A673 (cell line): ENCODE measurements at regions not wholly inside any gene's neighbourhood (a gene's known extent, or its start where the extent isn't known, plus 50 kb on each side); places are given as distances from the start of the nearest gene placed in this dataset.

Experiments used
- BruUV-seq: library from RNA; stranded (reverse); fragments of 400-500 nt; replicated peaks from 2 replicates; lab custom pipeline; 2021; lab: Mats Ljungman, UMichigan
- CTCF ChIA-PET: fragments of 300-600 bp; sonication (Branson Sonifier 250); formaldehyde crosslinking; loops from one replicate; lab custom pipeline; 2022; ENCODE audit warnings: antibody characterized with exemption; lab: Charles Lee
- POLR2A ChIA-PET: fragments of 300-600 bp; sonication (Branson Sonifier 250); formaldehyde crosslinking; loops from one replicate; lab custom pipeline; 2022; ENCODE audit warnings: antibody characterized with exemption; ENCODE audit not compliant: low non-redundant PET; lab: Charles Lee
- DNase-seq: peaks from one replicate; pipeline ENCODE4 v3.0.0-alpha.2; 2015; ENCODE audit warnings: low spot score
- H3K27ac ChIP-seq: fragments of 200-600 bp; sonication (generic); 2 replicates; pipeline ENCODE4 v1.5.1; 2016; ENCODE audit warnings: mixed run types, low read depth, mild to moderate bottlenecking, mixed read lengths, antibody characterized with exemption, low read length; ENCODE audit not compliant: poor library complexity, severe bottlenecking
- H3K27me3 ChIP-seq: fragments of 200-600 bp; sonication (generic); replicated peaks from 2 replicates; pipeline ENCODE4 v1.6.1; 2017; ENCODE audit warnings: mixed run types, low read depth, mild to moderate bottlenecking, mixed read lengths, antibody characterized with exemption, low read length; ENCODE audit not compliant: insufficient read depth, poor library complexity
- H3K36me3 ChIP-seq: fragments of 200-600 bp; sonication (generic); 2 replicates; pipeline ENCODE4 v1.6.1; 2016; ENCODE audit warnings: mixed run types, mild to moderate bottlenecking, mixed read lengths, antibody characterized with exemption, low read length; ENCODE audit not compliant: insufficient read depth, poor library complexity, severe bottlenecking
- H3K4me1 ChIP-seq: fragments of 200-600 bp; sonication (generic); 2 replicates; pipeline ENCODE4 v1.6.1; 2017; ENCODE audit warnings: mixed run types, mild to moderate bottlenecking, mixed read lengths, antibody characterized with exemption, low read length; ENCODE audit not compliant: insufficient read depth, poor library complexity, severe bottlenecking
- H3K4me3 ChIP-seq: fragments of 200-600 bp; sonication (generic); 2 replicates; pipeline ENCODE4 v1.5.1; 2016; ENCODE audit warnings: low read depth, mixed run types, mild to moderate bottlenecking, mixed read lengths, low read length; ENCODE audit not compliant: poor library complexity, severe bottlenecking
- H3K9me3 ChIP-seq: fragments of 200-600 bp; sonication (generic); 2 replicates; pipeline ENCODE4 v1.6.1; 2016; ENCODE audit warnings: mixed run types, low read depth, mild to moderate bottlenecking, mixed read lengths, antibody characterized with exemption, low read length; ENCODE audit not compliant: poor library complexity, severe bottlenecking
- EZH2 ChIP-seq: fragments of 200-600 bp; sonication (generic); IDR thresholded peaks from 2 replicates; pipeline ENCODE4 v1.6.1; 2017; ENCODE audit warnings: borderline replicate concordance, low read depth, mild to moderate bottlenecking, mixed read lengths, antibody characterized with exemption, low read length; ENCODE audit not compliant: poor library complexity, severe bottlenecking
- intact Hi-C: fragments of 100-400 bp; cut with micrococcal nuclease; formaldehyde crosslinking; loops from one replicate; pipeline ENCODE4 v1.10.0; 2022; ENCODE audit not compliant: unreplicated experiment
- TF ChIP-seq, protein P1 (sequence below): fragments of 300-800, 200-600 bp; sonication (generic); conservative IDR thresholded peaks from 2 replicates; pipeline ENCODE4 v1.5.1; 2017; ENCODE audit warnings: low read depth, mild to moderate bottlenecking, antibody characterized with exemption, low read length, moderate library complexity, mixed read lengths

DNA sequence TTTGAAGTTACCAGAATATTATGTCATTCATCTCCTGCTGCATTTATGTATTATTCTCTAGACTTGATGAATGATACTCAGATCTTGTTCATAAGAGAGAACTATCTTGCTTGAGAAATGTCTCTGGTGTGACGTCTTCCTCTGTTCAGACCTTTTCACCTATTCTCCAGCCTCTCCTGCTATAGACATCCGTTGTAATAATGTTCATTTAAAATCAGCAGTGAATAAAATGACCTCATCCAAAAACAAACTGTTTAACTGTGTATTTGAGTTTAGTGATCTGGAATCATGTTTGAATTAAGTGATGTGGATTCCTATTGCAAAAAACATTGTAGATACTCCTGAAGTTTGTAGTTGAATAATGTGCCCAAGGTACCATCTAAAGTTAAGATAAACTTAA is 487.1 kb downstream of the PCNX1 start:
- intact Hi-C loops, result no loop called here
- DNase-seq, result no peak
- no TSS peak for BruUV-seq
- Histone ChIP-seq H3K27ac (no peak overlapping the region), H3K4me3 (no peak overlapping the region), H3K4me1 (peaks cover 22% of the 10 kb centered on the region), H3K27me3 (no peaks in the 10 kb centered on the region), H3K9me3 (no peaks in the 10 kb centered on the region), H3K36me3 (no peaks in the 10 kb centered on the region)
- ChIA-PET POLR2A (no interaction called here), CTCF (no interaction called here)
- TF ChIP-seq, protein P1, sequence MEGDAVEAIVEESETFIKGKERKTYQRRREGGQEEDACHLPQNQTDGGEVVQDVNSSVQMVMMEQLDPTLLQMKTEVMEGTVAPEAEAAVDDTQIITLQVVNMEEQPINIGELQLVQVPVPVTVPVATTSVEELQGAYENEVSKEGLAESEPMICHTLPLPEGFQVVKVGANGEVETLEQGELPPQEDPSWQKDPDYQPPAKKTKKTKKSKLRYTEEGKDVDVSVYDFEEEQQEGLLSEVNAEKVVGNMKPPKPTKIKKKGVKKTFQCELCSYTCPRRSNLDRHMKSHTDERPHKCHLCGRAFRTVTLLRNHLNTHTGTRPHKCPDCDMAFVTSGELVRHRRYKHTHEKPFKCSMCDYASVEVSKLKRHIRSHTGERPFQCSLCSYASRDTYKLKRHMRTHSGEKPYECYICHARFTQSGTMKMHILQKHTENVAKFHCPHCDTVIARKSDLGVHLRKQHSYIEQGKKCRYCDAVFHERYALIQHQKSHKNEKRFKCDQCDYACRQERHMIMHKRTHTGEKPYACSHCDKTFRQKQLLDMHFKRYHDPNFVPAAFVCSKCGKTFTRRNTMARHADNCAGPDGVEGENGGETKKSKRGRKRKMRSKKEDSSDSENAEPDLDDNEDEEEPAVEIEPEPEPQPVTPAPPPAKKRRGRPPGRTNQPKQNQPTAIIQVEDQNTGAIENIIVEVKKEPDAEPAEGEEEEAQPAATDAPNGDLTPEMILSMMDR, result no peak
- TF ChIP-seq EZH2, result no peak

- no TSS peak for BruUV-seq
- no peak for DNase-seq
- intact Hi-C loops, result no loop called here
- Histone ChIP-seq H3K27me3 (no peaks in the 10 kb centered on the region), H3K27ac (no peak overlapping the region), H3K9me3 (no peaks in the 10 kb centered on the region), H3K36me3 (no peaks in the 10 kb centered on the region), H3K4me1 (peaks cover 16% of the 10 kb centered on the region), H3K4me3 (no peak overlapping the region)
- TF ChIP-seq, protein P1, result no peak
- no peak for TF ChIP-seq EZH2
- CTCF ChIA-PET, result no interaction called here
- POLR2A ChIA-PET, result interaction anchor here (0.6 kb wide), 1 partner anchor 13 kb away, joined by 3 read pairs; no protein-coding TSS in a partner anchor
Observed at GRCh38 chr14:71395151-71395604, 487.9 kb downstream of the PCNX1 start.

DNA sequence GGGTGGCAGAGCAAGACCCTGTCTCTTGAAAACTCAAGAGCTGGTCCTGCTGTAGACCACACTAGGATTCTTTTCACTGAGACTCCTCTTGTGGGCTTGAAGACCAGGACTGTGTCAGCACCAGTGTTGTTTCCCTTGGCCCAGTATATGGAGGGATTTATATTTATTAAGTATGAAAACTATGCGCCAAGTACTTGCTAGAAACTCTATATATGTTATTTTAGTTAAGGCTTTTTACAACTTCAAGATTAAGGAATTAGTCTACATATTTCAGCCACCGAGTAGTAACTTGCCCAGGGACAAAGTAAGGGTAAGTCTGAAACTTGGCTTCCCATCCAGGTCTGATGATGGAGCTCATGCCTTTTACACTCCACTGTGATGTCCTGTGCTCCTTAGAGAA is 488.4 kb downstream of the PCNX1 start:
- Histone ChIP-seq H3K27me3 (no peaks in the 10 kb centered on the region), H3K4me1 (peaks cover 16% of the 10 kb centered on the region), H3K36me3 (no peaks in the 10 kb centered on the region), H3K27ac (no peak overlapping the region), H3K4me3 (no peak overlapping the region), H3K9me3 (no peaks in the 10 kb centered on the region)
- TF ChIP-seq EZH2, result no peak
- TF ChIP-seq, protein P1, result no peak
- CTCF ChIA-PET, result no interaction called here
- no TSS peak for BruUV-seq
- no peak for DNase-seq
- POLR2A ChIA-PET, result interaction anchor here (0.6 kb wide), 1 partner anchor 13 kb away, joined by 3 read pairs; no protein-coding TSS in a partner anchor
- intact Hi-C loops, result no loop called here
